Activated CD4-positive, alpha-beta T cell treated with anti-CD3 and anti-CD28 coated beads, Interleukin-2, amount 50 U/mL, for 4 hours (primary cell): ENCODE measurements at regions not wholly inside any gene's neighbourhood (a gene's known extent, or its start where the extent isn't known, plus 50 kb on each side); places are given as distances from the start of the nearest gene placed in this dataset.

ENCODE experiments used
- DNase-seq, 2 experiments: peaks; one replicate each; pipeline ENCODE4 v3.0.0-alpha.2; 2020

GRCh38 chr1:243910607-243911006 lies 60.6 kb upstream of the AKT3 start:
- DNase-seq: no peak

DNA sequence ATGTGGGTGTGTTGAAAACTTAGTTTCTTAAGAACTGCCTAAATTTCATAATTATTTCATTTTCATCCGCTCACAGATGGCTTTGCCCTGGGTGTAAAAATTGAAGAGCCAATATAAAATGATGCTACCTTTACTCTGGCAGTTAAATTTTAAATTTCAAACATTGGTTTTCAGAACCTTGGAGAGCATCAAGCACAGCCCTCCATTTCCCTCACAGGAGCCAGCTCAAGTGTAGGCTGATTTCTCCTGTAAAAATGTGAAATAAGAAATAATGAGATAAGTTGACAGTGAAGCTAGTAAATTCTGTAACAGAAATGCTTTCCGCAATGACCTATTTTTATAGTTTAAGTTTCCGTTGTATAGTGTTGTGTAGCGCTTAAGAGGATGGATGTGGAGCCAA lies 53.9 kb upstream of the AKT3 start:
- DNase-seq: no peak

GRCh38 chr1:243903041-243903440 lies 53.0 kb upstream of the AKT3 start:
- DNase-seq: no peak

- DNase-seq: no peak
Measured at GRCh38 chr1:243902100-243902499, 52.1 kb upstream of the AKT3 start.
